ENCODE measurements at regions not wholly inside any gene's neighbourhood (a gene's known extent, or its start where the extent isn't known, plus 50 kb on each side); places are given as distances from the start of the nearest gene placed in this dataset.

- DNase-seq: no peak
These were observed 57.1 kb upstream of the ATG10 start for GRCh38 chr5:81914696-81915095.

GRCh38 chr5:81912933-81913332 is 58.9 kb upstream of the ATG10 start:
- no peak for DNase-seq

- no peak for DNase-seq
These were observed 62.1 kb upstream of the ATG10 start for GRCh38 chr5:81909677-81910076.

- DNase-seq: no peak
These were observed 63.1 kb upstream of the ATG10 start for GRCh38 chr5:81908771-81909170.

GRCh38 chr5:81908044-81908443 is 63.8 kb upstream of the ATG10 start:
- no peak for DNase-seq

- DNase-seq: no peak
These were observed 64.7 kb upstream of the ATG10 start for GRCh38 chr5:81907012-81907635.

GRCh38 chr5:81906086-81906485 is 65.7 kb upstream of the ATG10 start:
- DNase-seq: no peak

- no peak for DNase-seq
These were observed 67.0 kb upstream of the ATG10 start for GRCh38 chr5:81904861-81905260.

- DNase-seq: no peak
These were observed 67.7 kb upstream of the ATG10 start for GRCh38 chr5:81904166-81904565.

GRCh38 chr5:81901586-81901985 is 70.2 kb upstream of the ATG10 start:
- DNase-seq: no peak

- DNase-seq: no peak
These were observed 72.7 kb upstream of the ATG10 start for GRCh38 chr5:81899123-81899522.

- DNase-seq: no peak
These were observed 73.4 kb upstream of the ATG10 start for GRCh38 chr5:81898403-81898802.

- no peak for DNase-seq
These were observed 75.1 kb upstream of the ATG10 start for GRCh38 chr5:81896764-81897163.

- no peak for DNase-seq
These were observed 76.5 kb upstream of the ATG10 start for GRCh38 chr5:81895307-81895706.

GRCh38 chr5:81893961-81894360 is 77.9 kb upstream of the ATG10 start:
- DNase-seq: no peak

- no peak for DNase-seq
These were observed 87.0 kb upstream of the ATG10 start for GRCh38 chr5:81884871-81885270.

GRCh38 chr5:81883371-81883770 is 88.5 kb upstream of the ATG10 start:
- no peak for DNase-seq

GRCh38 chr5:81881595-81881994 is 90.2 kb upstream of the ATG10 start:
- DNase-seq: no peak

- no peak for DNase-seq
These were observed 91.9 kb upstream of the ATG10 start for GRCh38 chr5:81879936-81880335.

GRCh38 chr5:81878333-81878732 is 93.5 kb upstream of the ATG10 start:
- no peak for DNase-seq

- no peak for DNase-seq
These were observed 104.8 kb upstream of the ATG10 start for GRCh38 chr5:81866994-81867393.

- no peak for DNase-seq
These were observed 109.9 kb upstream of the SSBP2 start for GRCh38 chr5:81860778-81861177.

- no peak for DNase-seq
These were observed 108.7 kb upstream of the SSBP2 start for GRCh38 chr5:81859624-81860023.

GRCh38 chr5:81856948-81857928 is 106.3 kb upstream of the SSBP2 start:
- no peak for DNase-seq

All from activated T-cell treated with anti-CD3 and anti-CD28 coated beads for 4 hours (primary cell).